HG02870 (cell line): ENCODE measurements at regions not wholly inside any gene's neighbourhood (a gene's known extent, or its start where the extent isn't known, plus 50 kb on each side); places are given as distances from the start of the nearest gene placed in this dataset.

Source experiments
- ATAC-seq: cut with Tn5 transposase; IDR thresholded peaks from one replicate; pipeline ENCODE4 v1.9.1; 2021; ENCODE audit warnings: mild to moderate bottlenecking, moderate library complexity; ENCODE audit not compliant: unreplicated experiment

DNA sequence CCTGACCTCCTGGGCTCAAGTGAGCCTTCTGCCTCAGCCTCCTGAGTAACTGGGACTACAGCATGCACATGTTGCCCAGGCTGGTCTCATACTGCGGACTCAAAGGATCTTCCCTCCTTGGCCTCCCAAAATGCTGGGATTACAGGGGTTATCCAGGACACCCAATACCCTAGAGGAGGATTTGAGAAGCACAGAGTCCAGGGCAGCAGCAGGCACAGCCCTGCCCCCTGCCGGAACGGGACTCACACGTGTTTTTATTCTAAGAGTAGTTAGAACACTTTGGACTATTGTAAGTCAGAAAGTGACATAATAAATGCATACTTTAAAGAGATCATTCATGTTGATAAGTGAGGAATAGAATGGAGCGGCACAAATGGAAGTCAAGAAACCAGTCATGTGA, 80.2 kb downstream of the C6orf118 start:
- ATAC-seq, result no peak

DNA sequence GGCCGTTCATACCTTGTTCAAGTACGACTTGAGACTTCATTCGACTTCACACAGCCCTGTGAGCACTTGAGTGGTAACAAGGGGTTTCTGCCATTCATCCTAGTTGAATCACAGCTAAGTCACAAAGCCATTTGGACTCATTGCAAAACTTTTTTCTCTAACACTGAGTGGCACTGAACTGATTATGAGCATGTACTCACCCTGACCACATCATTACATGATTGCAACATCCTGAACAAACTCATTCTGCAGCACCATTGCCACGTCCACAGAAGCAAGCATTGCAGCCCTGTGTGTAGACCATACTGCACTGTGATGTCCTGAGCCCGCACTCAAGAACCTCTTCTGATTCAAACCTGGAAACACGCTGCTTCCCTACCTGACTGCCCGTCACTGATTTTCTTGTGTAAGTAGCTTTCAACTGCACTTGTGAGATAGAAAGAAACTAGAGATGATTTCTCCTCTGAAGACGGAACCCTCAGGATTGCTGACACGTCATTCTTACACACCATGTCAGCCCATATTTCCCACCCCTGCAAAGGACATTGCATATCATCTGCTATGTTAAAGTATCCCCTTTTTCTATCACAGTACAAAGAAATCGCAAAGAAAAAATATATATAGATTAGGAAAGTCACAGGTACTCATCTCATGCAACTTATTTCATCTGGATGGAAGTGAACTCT, 81.6 kb downstream of the C6orf118 start:
- no peak for ATAC-seq

DNA sequence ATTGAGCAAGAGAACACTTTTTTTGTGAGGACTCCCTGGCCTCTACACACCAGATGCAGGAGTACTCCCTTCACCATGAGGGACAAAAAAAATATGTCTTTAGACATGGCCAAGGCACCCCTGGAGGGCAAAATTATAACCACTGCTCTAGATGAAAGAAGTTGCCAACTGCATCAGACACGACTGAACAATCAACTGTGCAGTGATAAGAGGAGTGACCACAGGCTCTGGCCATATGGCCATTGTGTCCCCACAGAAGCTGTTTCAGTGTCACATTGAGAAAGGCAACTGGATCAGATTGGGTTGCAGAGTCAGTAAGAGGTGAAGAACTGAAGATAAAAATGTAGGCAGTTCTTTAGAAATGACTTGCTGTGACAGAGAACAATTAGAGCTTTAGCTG, 85.7 kb downstream of the C6orf118 start:
- ATAC-seq, result no peak

DNA sequence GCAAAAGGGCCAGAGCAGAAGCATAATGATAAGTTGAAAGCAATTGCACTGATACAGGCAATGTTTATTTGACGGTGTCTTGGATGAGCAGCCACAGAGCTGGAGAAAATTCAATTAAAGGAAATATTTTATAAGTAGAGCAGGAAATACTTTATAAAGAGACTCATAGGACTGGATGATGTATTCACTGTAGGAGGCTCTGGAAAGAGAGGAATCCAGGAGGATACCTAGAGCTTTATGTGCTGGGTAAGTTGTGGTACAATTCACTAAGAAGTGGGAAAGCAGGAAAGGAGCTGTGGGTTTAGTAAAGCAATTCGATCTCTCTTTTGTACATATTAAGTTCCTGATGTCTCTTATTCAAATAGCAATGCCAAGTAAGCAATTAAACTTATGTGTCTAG, 86.3 kb downstream of the C6orf118 start:
- no peak for ATAC-seq

DNA sequence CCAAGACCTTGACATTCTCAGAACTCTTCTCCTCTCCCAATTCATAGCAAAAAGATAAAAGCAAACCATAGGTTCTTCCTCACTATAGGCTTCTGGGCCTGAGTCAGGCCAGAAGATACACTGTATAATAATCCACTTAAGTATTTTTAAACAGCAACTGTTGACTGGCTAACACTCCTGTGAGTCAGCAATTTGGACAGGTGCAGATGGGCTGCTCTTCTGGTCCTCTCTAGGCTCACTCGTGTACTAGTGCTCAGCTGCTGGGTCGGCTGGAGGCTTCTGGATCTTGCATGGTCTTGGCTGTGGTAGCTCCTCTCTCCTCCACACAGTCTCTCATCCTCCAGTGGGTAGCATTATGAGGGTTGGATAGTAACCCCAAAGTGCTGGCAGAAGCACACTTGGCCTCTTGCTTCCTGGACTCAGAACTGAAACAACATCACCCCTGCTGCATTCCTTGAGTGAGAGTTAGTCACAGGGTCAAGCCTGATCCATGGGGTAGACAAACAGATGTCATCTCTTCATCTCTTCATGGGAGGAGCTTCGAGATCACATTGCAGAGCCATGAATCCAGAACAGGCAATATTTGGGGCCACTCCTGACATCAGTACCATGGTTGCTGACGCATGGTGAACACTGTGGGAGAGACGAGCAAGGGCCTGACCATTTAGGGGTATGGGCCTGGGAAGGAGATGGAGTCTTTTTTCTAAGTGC, 86.9 kb downstream of the C6orf118 start:
- ATAC-seq, result no peak

DNA sequence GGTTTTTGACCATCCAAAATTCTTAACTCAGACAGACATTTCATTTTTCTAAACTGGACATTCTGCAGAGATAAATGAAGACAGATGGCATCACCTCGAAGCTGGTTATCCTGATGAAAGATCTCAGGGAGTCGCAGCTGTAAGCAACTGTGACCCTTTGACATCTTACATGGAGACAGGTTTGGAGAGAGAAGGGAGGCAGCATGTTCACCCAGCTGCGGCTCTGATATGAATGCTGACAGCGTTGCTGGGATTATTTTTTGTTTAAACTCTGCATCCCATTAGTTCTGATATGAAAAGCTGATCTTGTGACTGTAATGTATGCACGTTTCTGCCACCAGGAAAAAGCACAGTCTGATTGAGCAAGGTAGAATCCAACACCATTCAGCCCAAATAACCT, 89.4 kb downstream of the C6orf118 start:
- ATAC-seq, result no peak

DNA sequence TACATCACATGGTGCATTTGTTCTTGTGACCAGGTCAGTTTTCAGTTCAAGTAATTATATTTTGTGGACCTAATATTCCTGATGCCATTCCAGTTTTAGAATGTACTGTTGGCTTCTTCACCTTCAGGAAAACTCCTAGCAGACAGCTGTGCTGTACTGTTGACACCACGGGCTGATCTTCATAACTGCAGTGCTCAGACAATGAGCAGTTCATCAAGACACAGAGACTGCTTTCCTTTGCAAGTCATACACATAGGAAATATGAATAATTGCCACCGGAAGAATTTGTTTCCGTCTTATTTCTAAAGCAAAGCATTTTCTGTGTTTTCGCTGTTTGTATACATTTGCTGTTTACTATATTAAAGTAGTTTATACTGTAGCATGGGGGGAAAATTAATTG, 89.8 kb downstream of the C6orf118 start:
- no peak for ATAC-seq

DNA sequence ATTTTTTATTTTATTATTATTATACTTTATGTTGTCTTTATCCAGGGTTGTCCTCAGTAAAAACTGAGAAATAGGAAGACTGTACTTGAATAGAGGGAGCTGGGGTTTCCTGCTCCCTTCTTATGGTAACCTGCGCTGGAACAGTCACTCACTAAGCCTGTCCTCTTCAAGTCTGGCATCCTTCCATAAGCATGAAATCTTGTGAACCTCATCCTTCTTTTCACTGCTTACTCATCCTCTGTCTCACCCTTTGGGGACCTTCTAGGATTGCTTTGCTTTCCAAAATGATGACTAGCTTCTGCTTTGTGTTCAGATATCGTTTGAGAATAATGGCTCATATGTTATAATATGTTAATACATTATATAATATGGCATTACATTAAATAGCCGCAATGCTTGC, 90.6 kb downstream of the C6orf118 start:
- ATAC-seq, result no peak

DNA sequence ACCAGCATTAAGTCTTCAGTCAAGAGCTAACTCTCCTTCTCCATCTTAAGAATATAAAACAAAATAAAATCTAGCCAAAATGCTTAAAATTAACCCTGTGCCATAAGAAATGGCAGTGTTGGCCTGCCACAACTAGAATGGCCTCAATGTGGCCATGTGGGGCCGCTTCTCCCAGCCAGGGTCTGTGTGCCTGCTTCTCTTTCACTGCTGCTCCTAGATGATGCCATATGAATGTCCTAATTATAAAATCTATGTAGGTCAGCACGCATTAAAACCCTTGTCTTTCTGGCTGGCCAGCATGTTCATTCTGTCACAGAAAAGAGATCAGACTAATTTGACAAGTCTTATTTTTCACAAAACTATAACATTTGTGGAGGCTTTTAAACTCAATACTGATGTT, 102.6 kb downstream of the C6orf118 start:
- ATAC-seq, result no peak

DNA sequence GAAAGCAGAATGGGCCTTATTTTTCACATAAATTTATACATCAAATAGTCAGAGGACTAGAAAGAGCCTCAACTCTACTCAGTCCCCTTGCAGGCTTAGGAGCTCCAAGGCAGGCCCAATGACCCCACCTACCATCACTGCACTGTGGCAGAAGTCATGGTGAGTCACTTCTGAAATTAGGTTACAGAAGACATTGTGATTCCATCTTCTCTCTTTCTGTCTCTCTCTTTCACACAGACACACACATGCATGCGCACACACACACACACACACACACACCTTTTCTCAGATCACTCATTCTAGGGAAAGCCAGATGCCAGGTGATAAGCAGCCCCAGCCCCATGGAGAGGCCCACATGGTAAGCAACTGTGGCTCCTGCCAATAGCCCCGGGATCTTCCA, 103.8 kb downstream of the C6orf118 start:
- no peak for ATAC-seq

DNA sequence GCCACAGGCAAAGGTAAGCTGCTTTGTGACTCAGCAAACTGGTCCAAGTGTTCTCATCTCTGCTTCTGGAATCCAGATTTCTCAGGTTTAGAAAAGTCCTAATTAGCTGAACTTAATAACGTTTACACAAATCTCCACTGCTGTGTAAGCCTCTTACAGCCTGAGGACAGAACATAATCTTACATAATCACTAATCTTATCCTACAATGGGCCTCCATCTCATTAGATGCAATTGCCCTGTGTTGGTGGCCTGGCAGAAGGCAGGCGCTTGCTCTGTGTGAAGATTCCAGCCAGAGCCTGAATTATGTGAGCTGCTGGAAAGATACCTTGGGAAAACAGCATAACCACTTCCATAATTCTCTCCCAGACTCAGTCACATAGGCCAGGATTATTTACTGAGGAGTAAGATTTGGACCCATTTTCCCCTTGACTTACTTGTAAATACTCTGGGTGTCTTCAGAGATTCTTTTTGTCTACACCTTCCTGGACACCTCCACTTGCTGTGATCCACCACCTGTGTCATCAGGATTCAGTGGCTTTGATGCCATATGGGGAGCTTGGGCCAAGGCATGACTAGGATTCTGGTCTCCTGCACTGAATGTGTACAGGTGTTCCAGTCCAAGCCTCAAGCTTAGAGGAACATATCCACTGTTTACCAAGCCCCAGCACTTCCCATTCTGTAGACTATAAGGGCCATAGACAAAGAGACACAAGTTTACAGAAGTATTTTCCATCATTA, 104.4 kb downstream of the C6orf118 start:
- ATAC-seq, result no peak

DNA sequence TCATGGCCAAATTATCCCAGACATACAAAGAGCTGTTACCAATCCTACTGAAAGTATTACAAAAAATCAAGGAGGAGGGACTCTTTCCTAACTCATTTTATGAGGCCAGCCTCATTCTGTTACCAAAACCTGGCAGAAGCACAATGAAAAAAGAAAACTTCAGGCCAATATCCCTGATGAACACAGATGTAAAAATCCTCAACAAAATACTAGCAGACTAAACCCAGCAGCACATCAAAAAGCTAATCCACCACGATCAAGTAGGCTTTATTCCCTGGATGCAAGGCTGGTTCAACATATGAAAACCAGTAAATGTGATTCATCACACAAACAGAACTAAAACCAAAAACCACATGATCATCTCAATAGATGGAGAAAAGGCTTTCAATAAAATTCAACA, 109.2 kb downstream of the C6orf118 start:
- ATAC-seq, result no peak

DNA sequence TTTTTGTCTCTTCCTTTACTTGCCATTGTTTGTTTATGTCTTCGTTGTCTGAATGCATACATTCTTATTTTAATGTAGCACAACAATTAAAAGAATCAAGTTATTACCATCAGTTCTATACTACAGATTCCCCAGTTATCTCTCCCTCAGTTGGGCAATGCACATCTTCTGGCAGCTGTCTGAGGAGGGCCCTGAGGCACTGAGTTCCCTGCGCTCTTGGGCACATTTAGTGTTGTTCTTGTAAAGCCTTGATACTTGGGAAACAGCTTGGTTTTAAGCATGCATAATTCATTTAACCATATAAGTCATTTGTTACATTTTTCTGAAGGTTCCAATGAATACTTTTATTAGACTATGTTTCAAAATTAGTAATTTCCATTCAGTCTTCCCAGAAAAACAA, 117.9 kb downstream of the C6orf118 start:
- no peak for ATAC-seq

DNA sequence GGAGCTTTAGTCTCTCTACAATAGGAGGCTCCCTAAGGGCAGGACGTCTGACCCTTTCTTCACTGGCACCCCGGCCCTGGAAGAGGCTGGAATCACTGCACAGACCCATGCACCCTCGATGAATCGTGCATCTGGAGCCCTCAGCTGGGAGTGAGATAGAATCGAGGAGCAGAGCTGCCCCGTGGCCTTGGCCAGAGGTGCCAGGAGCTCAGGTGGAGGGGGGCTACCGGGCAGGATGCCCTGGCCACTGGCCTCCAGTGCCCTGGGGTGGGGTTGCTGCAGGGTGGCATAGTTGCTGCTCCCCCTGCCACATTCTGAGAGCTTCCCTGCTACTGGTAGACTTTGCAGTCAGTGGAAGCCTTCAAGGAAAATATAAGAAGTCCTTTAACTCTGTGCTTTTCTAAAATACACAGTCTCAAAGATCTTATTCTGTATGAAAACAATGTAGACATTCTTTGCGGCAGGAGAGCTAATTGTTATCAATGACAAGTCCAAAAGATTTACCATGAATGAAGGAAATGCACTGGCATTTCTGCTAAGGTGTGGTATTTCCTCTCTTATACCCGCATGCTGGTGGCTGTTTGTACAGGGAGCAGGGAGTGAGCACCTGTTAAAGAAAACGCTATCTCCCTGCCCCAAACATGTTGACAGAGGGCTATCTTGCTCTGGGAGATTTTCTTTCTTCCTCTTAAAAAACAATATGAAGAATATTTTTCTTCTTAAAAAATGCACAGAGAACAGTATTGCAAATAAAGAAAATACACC, 122.8 kb downstream of the C6orf118 start:
- ATAC-seq, result no peak

DNA sequence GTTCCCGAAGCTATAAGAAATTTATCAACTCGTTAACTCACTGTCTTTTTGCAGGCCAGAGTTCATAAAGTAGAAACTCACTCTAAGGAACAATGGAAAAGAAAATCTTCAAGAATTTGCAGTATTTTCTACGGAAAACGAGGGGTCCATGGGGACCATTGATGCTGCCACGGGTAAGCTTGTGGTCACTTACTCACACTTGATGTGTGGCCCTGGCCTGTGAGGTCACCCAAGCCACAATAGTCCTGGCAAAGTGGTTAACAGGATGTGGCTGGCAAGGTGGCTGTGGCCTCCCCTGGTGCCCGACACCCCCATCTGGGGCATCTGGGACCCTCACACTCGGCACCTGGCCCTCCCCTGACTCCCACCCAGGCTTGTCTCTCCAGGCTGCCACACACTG, 123.4 kb downstream of the C6orf118 start:
- no peak for ATAC-seq

DNA sequence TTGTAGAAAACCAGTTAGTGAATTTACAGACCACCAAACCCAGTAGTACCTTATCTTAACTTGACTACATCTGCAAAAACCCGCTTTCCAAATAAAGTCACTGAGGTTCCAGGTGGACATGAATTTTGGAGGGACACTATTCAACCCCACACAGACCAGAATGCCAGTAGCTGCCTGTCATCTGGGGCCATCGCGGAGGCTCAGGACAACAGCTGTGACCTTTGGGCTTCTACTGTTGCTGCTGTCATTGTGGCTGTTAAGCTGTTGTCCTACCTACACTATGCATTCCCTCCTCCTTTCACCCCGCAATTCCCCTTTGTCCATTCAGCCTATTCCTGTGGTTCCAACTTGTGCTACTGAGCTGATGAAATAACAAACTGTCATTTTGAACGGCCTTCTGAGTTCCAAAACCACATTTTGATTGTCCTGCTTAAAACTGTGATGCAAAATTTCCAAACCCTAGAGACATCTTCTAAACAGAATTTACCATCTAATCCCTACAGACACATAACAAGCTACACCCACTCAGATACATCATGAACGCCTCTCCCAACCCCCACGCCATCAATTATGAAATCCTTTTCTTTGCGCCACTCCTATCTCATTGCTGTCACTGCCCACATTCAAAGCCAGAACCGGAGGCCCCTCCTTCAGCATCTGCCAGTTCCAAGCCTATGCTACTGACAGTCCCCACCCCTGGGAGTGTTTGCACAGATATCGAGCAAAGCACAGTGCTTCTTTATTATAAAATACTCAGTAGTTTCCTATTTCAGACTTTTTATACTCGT, 125.0 kb downstream of the C6orf118 start:
- no peak for ATAC-seq

DNA sequence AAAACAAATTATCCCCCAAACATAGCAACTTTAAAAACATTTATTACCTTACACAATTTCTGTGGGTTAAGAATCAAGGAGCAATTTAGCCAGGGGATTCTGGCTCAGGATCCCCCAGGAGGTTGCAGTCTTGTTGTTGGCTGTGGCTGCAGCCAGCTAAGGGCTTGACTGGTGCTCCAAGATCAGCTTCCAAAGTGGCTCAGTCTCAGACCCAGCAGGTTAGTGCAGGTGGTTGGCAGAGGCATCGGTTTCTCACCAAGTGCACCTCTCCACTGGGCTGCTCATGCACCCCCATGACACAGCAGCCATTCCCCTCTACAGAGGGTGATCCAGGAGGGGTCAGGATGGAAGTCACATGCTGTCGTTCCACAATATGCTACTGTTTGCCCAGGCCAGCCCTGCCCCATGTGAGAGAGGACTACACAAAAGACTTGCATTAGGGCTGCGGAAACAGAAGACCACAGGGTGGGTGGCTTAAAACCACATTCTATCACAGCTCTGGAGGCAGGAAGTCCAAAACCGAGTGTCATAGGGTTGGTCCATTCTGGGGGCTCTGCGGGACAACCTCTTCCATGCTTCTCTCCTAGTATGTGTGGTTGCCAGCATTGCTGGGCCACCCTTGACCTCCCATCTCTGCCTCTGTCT, 125.8 kb downstream of the C6orf118 start:
- ATAC-seq, result no peak

DNA sequence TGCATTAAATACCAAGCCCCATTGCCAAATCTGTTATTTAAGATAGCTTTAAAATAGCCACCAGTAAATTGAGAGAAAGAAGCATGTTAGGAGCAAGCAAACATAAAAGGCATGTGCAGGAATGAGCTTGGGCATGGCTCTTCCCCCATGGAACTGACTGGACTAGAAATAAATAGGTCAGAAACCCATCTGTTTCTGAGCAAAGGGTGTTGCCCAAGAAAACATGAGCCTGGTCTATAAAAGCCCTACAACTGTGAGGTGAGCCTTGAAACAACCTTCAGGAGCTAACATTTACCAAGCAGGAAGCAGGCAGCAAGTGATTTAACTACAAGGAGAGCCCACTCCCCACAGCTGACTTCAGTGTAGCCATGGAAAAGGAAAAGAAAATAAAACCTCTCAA, 126.3 kb downstream of the C6orf118 start:
- no peak for ATAC-seq

DNA sequence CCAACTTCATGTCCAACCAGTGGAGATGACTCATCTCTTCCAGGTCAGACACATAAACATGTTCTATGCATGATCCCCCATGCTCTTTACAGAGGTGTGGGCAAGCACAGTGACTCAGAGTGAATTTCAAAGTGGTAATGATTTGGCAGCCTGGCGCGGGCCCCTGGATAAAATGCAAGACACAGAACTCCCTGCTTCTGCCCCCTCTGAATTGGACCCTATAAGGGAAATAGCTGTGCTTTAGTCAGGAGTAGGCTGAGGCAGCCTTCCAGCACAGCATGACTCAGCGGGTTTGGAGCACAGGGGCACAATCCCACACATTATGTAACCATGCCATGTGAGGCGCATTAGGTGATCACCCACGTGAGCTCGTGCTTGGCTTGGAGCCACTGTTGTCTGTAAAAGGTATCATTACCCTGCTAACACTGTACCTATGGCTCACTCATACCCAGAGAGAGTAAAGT, 127.4 kb downstream of the C6orf118 start:
- no peak for ATAC-seq

DNA sequence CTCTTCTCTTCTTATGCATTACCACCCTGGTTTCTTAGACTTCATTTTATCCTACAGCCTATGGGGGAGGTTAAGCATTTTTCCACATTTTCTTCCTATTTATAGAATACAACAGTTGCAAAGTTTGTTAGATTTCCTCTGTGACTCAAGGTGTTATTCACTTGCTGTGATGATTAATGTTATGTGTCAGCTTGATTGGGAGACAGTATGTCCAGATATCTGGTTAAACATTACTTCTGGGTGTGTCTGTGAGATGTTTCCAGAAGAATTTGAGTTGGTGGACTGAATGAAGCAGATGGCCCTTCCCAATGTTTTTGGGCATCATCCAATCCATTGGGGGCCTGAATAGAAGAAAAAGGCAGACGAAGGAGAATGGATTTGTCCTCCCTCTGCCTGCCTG, 131.3 kb downstream of the C6orf118 start:
- no peak for ATAC-seq
